ENCODE measurements at regions not wholly inside any gene's neighbourhood (a gene's known extent, or its start where the extent isn't known, plus 50 kb on each side); places are given as distances from the start of the nearest gene placed in this dataset.

GRCh38 chr2:128692895-128693742 lies 374.5 kb upstream of the HS6ST1 start:
- Histone ChIP-seq H3K27ac (no peak overlapping the region), H3K27me3 (replicated peaks) (peaks cover 2% of the 10 kb centered on the region), H3K4me3 (ENCODE audit: low read depth, low read length) (no peak overlapping the region), H3K36me3 (replicated peaks) (no peaks in the 10 kb centered on the region)
- in situ Hi-C loops (cut with HindIII; ENCODE audit: low pct_ligation_motif_present, low sequenced_read_pairs) = no loop called here
- DNase-seq = no peak
- no peak for TF ChIP-seq CTCF (IDR thresholded peaks at IDR 0.05; ENCODE audit: low read depth, low read length, missing control alignments)

GRCh38 chr2:128693743-128694029 lies 375.0 kb upstream of the HS6ST1 start:
- no peak for TF ChIP-seq CTCF (IDR thresholded peaks at IDR 0.05; ENCODE audit: low read depth, low read length, missing control alignments)
- in situ Hi-C loops (cut with HindIII; ENCODE audit: low pct_ligation_motif_present, low sequenced_read_pairs) = no loop called here
- peaks cover 2% of the 10 kb centered on the region for H3K27me3 ChIP-seq (replicated peaks)

GRCh38 chr2:128695646-128696220 lies 377.1 kb upstream of the HS6ST1 start:
- Histone ChIP-seq H3K27me3 (replicated peaks) (peaks cover 2% of the 10 kb centered on the region), H3K36me3 (replicated peaks) (no peaks in the 10 kb centered on the region), H3K4me3 (ENCODE audit: low read depth, low read length) (no peak overlapping the region), H3K27ac (no peak overlapping the region)
- DNase-seq = no peak
- in situ Hi-C loops (cut with HindIII; ENCODE audit: low pct_ligation_motif_present, low sequenced_read_pairs) = no loop called here
- no peak for TF ChIP-seq CTCF (IDR thresholded peaks at IDR 0.05; ENCODE audit: low read depth, low read length, missing control alignments)

More at GRCh38 chr2:128693743-128694029, 375.0 kb upstream of the HS6ST1 start:
- Histone ChIP-seq H3K36me3 (replicated peaks) (no peaks in the 10 kb centered on the region), H3K4me3 (ENCODE audit: low read depth, low read length) (no peak overlapping the region), H3K27ac (no peak overlapping the region)
- no peak for DNase-seq

GRCh38 chr2:128696421-128696820 lies 377.8 kb upstream of the HS6ST1 start:
- H3K4me3 ChIP-seq (ENCODE audit: low read depth, low read length) = no peak overlapping the region
- DNase-seq = no peak
- no peak for TF ChIP-seq CTCF (IDR thresholded peaks at IDR 0.05; ENCODE audit: low read depth, low read length, missing control alignments)
- in situ Hi-C loops (cut with HindIII; ENCODE audit: low pct_ligation_motif_present, low sequenced_read_pairs) = no loop called here
- peaks cover 2% of the 10 kb centered on the region for H3K27me3 ChIP-seq (replicated peaks)
- no peak overlapping the region for H3K27ac ChIP-seq
- no peaks in the 10 kb centered on the region for H3K36me3 ChIP-seq (replicated peaks)

GRCh38 chr2:128701418-128701817 lies 382.8 kb upstream of the HS6ST1 start:
- no peak for DNase-seq
- no peak for TF ChIP-seq CTCF (IDR thresholded peaks at IDR 0.05; ENCODE audit: low read depth, low read length, missing control alignments)
- Histone ChIP-seq H3K27ac (no peak overlapping the region), H3K36me3 (replicated peaks) (no peaks in the 10 kb centered on the region), H3K4me3 (ENCODE audit: low read depth, low read length) (no peak overlapping the region), H3K27me3 (replicated peaks) (no peaks in the 10 kb centered on the region)
- in situ Hi-C loops (cut with HindIII; ENCODE audit: low pct_ligation_motif_present, low sequenced_read_pairs) = no loop called here

All from brain microvascular endothelial cell (primary cell).